HEK293T (cell line): ENCODE measurements at regions not wholly inside any gene's neighbourhood (a gene's known extent, or its start where the extent isn't known, plus 50 kb on each side); places are given as distances from the start of the nearest gene placed in this dataset.

Experiments used
- CTCF ChIA-PET: fragments of 350-600 bp; formaldehyde crosslinking; extraction: SDS; loops from one replicate; lab custom pipeline; 2021; ENCODE audit warnings: antibody characterized with exemption, inconsistent platforms; lab: Yijun Ruan, JAX
- POLR2A ChIA-PET: fragments of 350-600 bp; formaldehyde crosslinking; extraction: SDS; loops from one replicate; lab custom pipeline; 2020; ENCODE audit warnings: antibody characterized with exemption, inconsistent platforms; lab: Yijun Ruan, JAX
- DNase-seq: peaks from one replicate; pipeline ENCODE4 v3.0.0; 2012; ENCODE audit warnings: mixed read lengths; ENCODE audit errors: extremely low spot score
- ARNT ChIP-seq: fragments of 450-650 bp; IDR thresholded peaks from 2 replicates; pipeline ENCODE4 v1.6.1; 2017; ENCODE audit warnings: mild to moderate bottlenecking
- BHLHE40 ChIP-seq: fragments of 450-650 bp; IDR thresholded peaks from 2 replicates; pipeline ENCODE4 v1.6.1; 2016; ENCODE audit warnings: mild to moderate bottlenecking, moderate library complexity, borderline replicate concordance
- CTBP1 ChIP-seq: fragments of 450-650 bp; IDR thresholded peaks from 2 replicates; pipeline ENCODE4 v1.6.1; 2016; ENCODE audit warnings: borderline replicate concordance
- ELF4 ChIP-seq: fragments of 450-650 bp; IDR thresholded peaks from 2 replicates; pipeline ENCODE4 v1.6.1; 2017; ENCODE audit warnings: antibody characterized with exemption
- FOXA1 ChIP-seq: fragments of 450-650 bp; IDR thresholded peaks from 2 replicates; pipeline ENCODE4 v1.6.1; 2016; ENCODE audit warnings: mild to moderate bottlenecking
- FOXK2 ChIP-seq: fragments of 450-650 bp; IDR thresholded peaks from 2 replicates; pipeline ENCODE4 v1.6.1; 2016; ENCODE audit warnings: mild to moderate bottlenecking
- FOXM1 ChIP-seq: fragments of 450-650 bp; IDR thresholded peaks from 2 replicates; pipeline ENCODE4 v1.6.1; 2017; ENCODE audit warnings: mild to moderate bottlenecking, borderline replicate concordance
- HDGF ChIP-seq: fragments of 450-650 bp; IDR thresholded peaks from 2 replicates; pipeline ENCODE4 v1.6.1; 2017; ENCODE audit warnings: antibody characterized with exemption, borderline replicate concordance
- L3MBTL2 ChIP-seq: fragments of 450-650 bp; conservative IDR thresholded peaks from 2 replicates; pipeline ENCODE4 v1.6.1; 2016; ENCODE audit warnings: mild to moderate bottlenecking
- LEF1 ChIP-seq: fragments of 450-650 bp; IDR thresholded peaks from 2 replicates; pipeline ENCODE4 v1.6.1; 2017; ENCODE audit warnings: mild to moderate bottlenecking, borderline replicate concordance
- NFRKB ChIP-seq: fragments of 450-650 bp; IDR thresholded peaks from 2 replicates; pipeline ENCODE4 v1.6.1; 2016; ENCODE audit warnings: mild to moderate bottlenecking, moderate library complexity
- PKNOX1 ChIP-seq: fragments of 450-650 bp; IDR thresholded peaks from 2 replicates; pipeline ENCODE4 v1.6.1; 2016
- SP1 ChIP-seq: fragments of 450-650 bp; IDR thresholded peaks from 2 replicates; pipeline ENCODE4 v1.6.1; 2017
- SUZ12 ChIP-seq: fragments of 450-650 bp; IDR thresholded peaks from 2 replicates; pipeline ENCODE4 v1.6.1; 2016; ENCODE audit warnings: mild to moderate bottlenecking
- TARDBP ChIP-seq: fragments of 450-650 bp; IDR thresholded peaks from 2 replicates; pipeline ENCODE4 v1.6.1; 2016
- ZNF384 ChIP-seq: fragments of 450-650 bp; IDR thresholded peaks from 2 replicates; pipeline ENCODE4 v1.6.1; 2016

- ChIA-PET CTCF (interaction anchor here (1.1 to 2.5 kb wide), 2 partner anchors 256 to 340 kb away, joined by 3 to 9 read pairs; no protein-coding TSS in a partner anchor), POLR2A (no interaction called here)
- no peak for TF ChIP-seq SP1
- TF ChIP-seq FOXK2: no peak
- no peak for TF ChIP-seq FOXM1
- TF ChIP-seq ZNF384: no peak
- no peak for TF ChIP-seq PKNOX1
- TF ChIP-seq TARDBP: no peak
- no peak for TF ChIP-seq ELF4
- no peak for TF ChIP-seq SUZ12
- TF ChIP-seq FOXA1: no peak
- TF ChIP-seq LEF1: no peak
- TF ChIP-seq L3MBTL2: no peak
- no peak for TF ChIP-seq BHLHE40
- TF ChIP-seq ARNT: no peak
- TF ChIP-seq HDGF: no peak
- TF ChIP-seq CTBP1: no peak
- no peak for TF ChIP-seq NFRKB
- DNase-seq: no peak
These were observed 55.6 kb upstream of the PPP2R5C start for GRCh38 chr14:101705733-101706508.

GRCh38 chr14:101706509-101707067 lies 54.9 kb upstream of the PPP2R5C start:
- TF ChIP-seq PKNOX1 (no peak), FOXA1 (no peak), LEF1 (no peak), SUZ12 (no peak)
- CTCF ChIA-PET: interaction anchor here (0.7 to 2.5 kb wide), 9 partner anchors 9 to 419 kb away, joined by 3 to 9 read pairs (median 4); no protein-coding TSS in a partner anchor
- DNase-seq: no peak
- POLR2A ChIA-PET: interaction anchor here (1.6 kb wide), 1 partner anchor 241 kb away, joined by 9 read pairs; no protein-coding TSS in a partner anchor

GRCh38 chr14:101707068-101707842 lies 54.3 kb upstream of the PPP2R5C start:
- POLR2A ChIA-PET: interaction anchor here (0.7 to 1.6 kb wide), 2 partner anchors 240 to 256 kb away, joined by 3 to 9 read pairs; no protein-coding TSS in a partner anchor
- TF ChIP-seq L3MBTL2 (no peak), HDGF (no peak), LEF1 (no peak), CTBP1 (no peak), FOXK2 (no peak), FOXA1 (no peak), NFRKB (no peak), ELF4 (no peak), PKNOX1 (no peak), BHLHE40 (no peak), SUZ12 (no peak), ARNT (no peak), TARDBP (no peak), FOXM1 (no peak), ZNF384 (no peak), SP1 (no peak)
- CTCF ChIA-PET: interaction anchor here (0.7 to 2.5 kb wide), 9 partner anchors 9 to 419 kb away, joined by 3 to 9 read pairs (median 4); no protein-coding TSS in a partner anchor
- DNase-seq: peak; percentile 76

- POLR2A ChIA-PET: interaction anchor here (1.6 kb wide), 1 partner anchor 239 kb away, joined by 9 read pairs; no protein-coding TSS in a partner anchor
- TF ChIP-seq ARNT (no peak), FOXK2 (no peak), LEF1 (no peak), ELF4 (no peak), SP1 (no peak), TARDBP (no peak), ZNF384 (no peak), PKNOX1 (no peak), NFRKB (no peak), BHLHE40 (no peak), HDGF (no peak), L3MBTL2 (no peak), FOXM1 (no peak), CTBP1 (no peak), FOXA1 (no peak)
- CTCF ChIA-PET: interaction anchor here (1.0 to 2.5 kb wide), 6 partner anchors 8 to 418 kb away, joined by 3 to 9 read pairs (median 4); no protein-coding TSS in a partner anchor
- no peak for DNase-seq
These were observed 53.5 kb upstream of the PPP2R5C start for GRCh38 chr14:101707863-101708620.
